GM19397 (cell line): ENCODE measurements at regions not wholly inside any gene's neighbourhood (a gene's known extent, or its start where the extent isn't known, plus 50 kb on each side); places are given as distances from the start of the nearest gene placed in this dataset.

ENCODE experiments used
- ATAC-seq: cut with Tn5 transposase; IDR thresholded peaks from one replicate; pipeline ENCODE4 v1.9.1; 2021; ENCODE audit warnings: mild to moderate bottlenecking, moderate library complexity; ENCODE audit not compliant: unreplicated experiment

- no peak for ATAC-seq
These were observed 72.0 kb downstream of the ALX1 start for GRCh38 chr12:85352016-85352415.

GRCh38 chr12:85356596-85357385 lies 76.8 kb downstream of the ALX1 start:
- no peak for ATAC-seq

GRCh38 chr12:85357609-85358008 lies 77.6 kb downstream of the ALX1 start:
- ATAC-seq: no peak

- no peak for ATAC-seq
These were observed 78.7 kb downstream of the ALX1 start for GRCh38 chr12:85358715-85359114.

GRCh38 chr12:85363382-85364190 lies 83.6 kb downstream of the ALX1 start:
- no peak for ATAC-seq

- no peak for ATAC-seq
These were observed 87.9 kb downstream of the ALX1 start for GRCh38 chr12:85367936-85368335.

GRCh38 chr12:85369365-85370154 lies 89.5 kb downstream of the ALX1 start:
- no peak for ATAC-seq

GRCh38 chr12:85373045-85373444 lies 93.0 kb downstream of the ALX1 start:
- ATAC-seq: no peak

- ATAC-seq: no peak
These were observed 95.0 kb downstream of the ALX1 start for GRCh38 chr12:85374981-85375380.

GRCh38 chr12:85385406-85385805 lies 105.4 kb downstream of the ALX1 start:
- no peak for ATAC-seq

GRCh38 chr12:85390266-85390665 lies 110.2 kb downstream of the ALX1 start:
- no peak for ATAC-seq

- no peak for ATAC-seq
These were observed 112.5 kb downstream of the ALX1 start for GRCh38 chr12:85392508-85392907.

- no peak for ATAC-seq
These were observed 113.6 kb downstream of the ALX1 start for GRCh38 chr12:85393606-85394005.

- ATAC-seq: no peak
These were observed 114.0 kb downstream of the ALX1 start for GRCh38 chr12:85394065-85394464.

GRCh38 chr12:85394809-85395208 lies 114.8 kb downstream of the ALX1 start:
- ATAC-seq: no peak

- ATAC-seq: no peak
These were observed 125.2 kb downstream of the ALX1 start for GRCh38 chr12:85405262-85405661.

GRCh38 chr12:85405781-85406522 lies 125.9 kb downstream of the ALX1 start:
- ATAC-seq: no peak

GRCh38 chr12:85413266-85413665 lies 133.2 kb downstream of the ALX1 start:
- no peak for ATAC-seq

GRCh38 chr12:85422762-85423161 lies 142.7 kb downstream of the ALX1 start:
- no peak for ATAC-seq

- peak; percentile 58 for ATAC-seq
These were observed 143.9 kb downstream of the ALX1 start for GRCh38 chr12:85423947-85424346.
